NT2/D1 (cell line): ENCODE measurements at regions not wholly inside any gene's neighbourhood (a gene's known extent, or its start where the extent isn't known, plus 50 kb on each side); places are given as distances from the start of the nearest gene placed in this dataset.

Experiments
- YY1 ChIP-seq: IDR thresholded peaks from 2 replicates; pipeline ENCODE4 v1.6.1; 2011; ENCODE audit not compliant: insufficient read length, insufficient read depth
- ZNF274 ChIP-seq: IDR thresholded peaks from 2 replicates; pipeline ENCODE4 v1.6.1; 2011; ENCODE audit warnings: mild to moderate bottlenecking, low read depth, low read length

DNA sequence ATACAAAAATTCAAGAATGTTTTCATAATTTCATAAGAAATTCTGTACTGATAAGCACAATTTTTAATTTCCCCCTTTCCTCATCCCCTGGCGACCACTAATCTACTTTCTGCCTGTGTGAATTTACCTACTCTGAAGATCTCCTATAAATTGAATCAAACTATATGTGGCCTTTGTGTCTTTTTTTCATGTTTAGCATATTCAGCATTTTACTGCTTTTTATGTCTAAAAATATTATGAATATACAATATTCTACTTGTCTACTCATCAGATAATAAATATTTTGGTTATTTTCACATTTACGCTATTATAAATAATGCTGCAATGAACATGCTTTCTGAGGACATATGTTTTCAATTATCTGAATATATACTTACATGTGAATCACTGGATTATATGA, 144.8 kb downstream of the CYLC2 start:
- no peak for TF ChIP-seq ZNF274
- TF ChIP-seq YY1: no peak
